MG63 (cell line): ENCODE measurements at regions not wholly inside any gene's neighbourhood (a gene's known extent, or its start where the extent isn't known, plus 50 kb on each side); places are given as distances from the start of the nearest gene placed in this dataset.

Experiments
- DNase-seq: peaks from one replicate; pipeline ENCODE4 v3.0.0-alpha.2; 2020
- H3K27me3 ChIP-seq: fragments of 250-450 bp; sonication (Bioruptor Pico); 2 replicates; pipeline ENCODE4 v1.5.1; 2020; ENCODE audit warnings: mild to moderate bottlenecking, moderate library complexity
- H3K36me3 ChIP-seq: fragments of 250-450 bp; sonication (Bioruptor Pico); 2 replicates; pipeline ENCODE4 v1.5.1; 2020; ENCODE audit warnings: mild to moderate bottlenecking, moderate library complexity
- H3K4me3 ChIP-seq: fragments of 250-450 bp; sonication (Bioruptor Pico); 2 replicates; pipeline ENCODE4 v1.5.1; 2020; ENCODE audit warnings: mild to moderate bottlenecking, moderate library complexity
- H3K9me3 ChIP-seq: fragments of 250-450 bp; sonication (Bioruptor Pico); 2 replicates; pipeline ENCODE4 v1.5.1; 2020; ENCODE audit warnings: mild to moderate bottlenecking, moderate library complexity

DNA sequence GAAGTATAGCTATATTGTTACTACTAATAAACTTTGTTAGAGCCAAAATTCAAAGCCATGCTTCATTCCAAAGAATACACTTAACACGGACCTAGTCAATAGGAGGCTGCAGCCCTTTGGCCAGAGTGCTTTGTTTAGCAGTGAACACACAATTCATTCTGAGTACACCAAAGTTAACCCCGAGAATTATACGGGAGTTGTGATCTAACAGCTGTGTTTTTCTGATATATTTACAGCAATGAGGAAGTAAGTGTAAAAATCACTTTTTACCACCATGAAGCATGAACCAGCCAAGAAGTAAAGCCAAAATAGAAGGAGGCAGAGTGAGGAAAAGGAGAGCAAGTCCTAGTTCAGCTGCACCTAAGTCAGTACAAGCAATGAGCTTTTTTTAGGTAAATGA is 156.8 kb upstream of the PDE3A start:
- Histone ChIP-seq H3K27me3 (no peaks in the 10 kb centered on the region), H3K4me3 (no peak overlapping the region), H3K9me3 (no peaks in the 10 kb centered on the region), H3K36me3 (no peaks in the 10 kb centered on the region)
- DNase-seq = no peak

DNA sequence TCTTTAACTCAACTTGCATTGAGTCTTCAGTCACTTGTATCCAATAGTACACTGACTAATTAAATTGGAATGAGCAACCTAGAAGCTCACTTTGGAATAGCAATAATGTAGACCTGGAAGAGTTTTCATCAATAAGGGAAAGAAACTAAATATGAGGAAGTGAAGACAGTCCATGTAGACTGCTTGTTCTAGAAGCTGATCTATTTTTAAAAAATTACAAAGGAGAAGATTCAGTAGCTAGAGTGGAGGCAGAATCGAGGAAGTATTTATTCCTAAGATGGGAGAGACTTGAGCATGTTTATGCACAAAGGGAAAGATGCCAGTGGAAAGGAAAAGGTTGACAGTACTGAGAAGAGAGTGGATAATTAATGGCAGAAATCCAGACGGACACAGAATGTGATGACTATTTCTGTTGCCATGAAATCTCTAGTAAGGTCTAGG is 156.3 kb upstream of the PDE3A start:
- Histone ChIP-seq H3K9me3 (no peaks in the 10 kb centered on the region), H3K36me3 (no peaks in the 10 kb centered on the region), H3K4me3 (no peak overlapping the region), H3K27me3 (no peaks in the 10 kb centered on the region)
- DNase-seq = no peak

DNA sequence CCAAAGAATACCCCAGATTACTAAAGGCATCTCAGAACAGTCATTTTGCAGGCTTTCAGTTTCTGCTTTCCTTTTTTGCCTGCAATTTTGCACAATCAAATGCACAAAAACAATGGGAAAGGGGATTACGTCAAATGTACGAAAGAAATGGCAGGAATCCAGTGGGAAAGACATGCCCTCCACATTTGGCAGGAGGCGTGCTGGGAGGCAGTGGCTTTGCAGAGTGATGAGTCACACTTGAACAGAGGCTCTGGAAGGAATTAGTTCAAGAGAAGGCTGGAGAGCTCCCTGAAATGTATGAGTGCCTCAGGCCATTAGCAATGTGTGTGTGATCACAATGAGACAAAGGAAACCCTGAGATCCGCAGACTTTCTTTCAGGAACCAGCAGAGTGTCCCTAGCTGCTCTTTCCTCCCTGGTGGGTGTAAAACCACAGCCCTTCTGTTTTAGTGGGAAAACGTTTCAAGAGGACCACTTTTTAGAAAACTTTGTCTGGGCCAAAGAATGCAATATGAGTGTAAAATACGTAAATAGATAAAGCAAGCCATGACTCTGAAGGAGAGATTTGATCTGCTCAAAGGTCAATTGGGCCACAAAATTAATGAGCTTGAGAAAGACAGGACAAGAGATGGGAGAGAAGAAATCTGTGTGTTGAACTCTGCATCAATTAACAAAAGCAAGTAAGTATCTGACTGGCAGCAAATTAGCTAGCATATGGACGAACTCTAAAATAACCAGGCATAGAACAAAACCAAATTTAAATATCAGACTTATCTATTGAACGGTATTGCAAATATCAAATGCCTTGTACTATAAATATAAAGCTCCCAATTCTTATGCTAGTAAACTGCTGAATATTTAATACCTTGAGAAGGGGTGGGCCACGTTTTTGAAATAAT is 155.4 kb upstream of the PDE3A start:
- peak; percentile 96 for DNase-seq
- Histone ChIP-seq H3K4me3 (no peak overlapping the region), H3K36me3 (no peaks in the 10 kb centered on the region), H3K9me3 (no peaks in the 10 kb centered on the region), H3K27me3 (no peaks in the 10 kb centered on the region)

DNA sequence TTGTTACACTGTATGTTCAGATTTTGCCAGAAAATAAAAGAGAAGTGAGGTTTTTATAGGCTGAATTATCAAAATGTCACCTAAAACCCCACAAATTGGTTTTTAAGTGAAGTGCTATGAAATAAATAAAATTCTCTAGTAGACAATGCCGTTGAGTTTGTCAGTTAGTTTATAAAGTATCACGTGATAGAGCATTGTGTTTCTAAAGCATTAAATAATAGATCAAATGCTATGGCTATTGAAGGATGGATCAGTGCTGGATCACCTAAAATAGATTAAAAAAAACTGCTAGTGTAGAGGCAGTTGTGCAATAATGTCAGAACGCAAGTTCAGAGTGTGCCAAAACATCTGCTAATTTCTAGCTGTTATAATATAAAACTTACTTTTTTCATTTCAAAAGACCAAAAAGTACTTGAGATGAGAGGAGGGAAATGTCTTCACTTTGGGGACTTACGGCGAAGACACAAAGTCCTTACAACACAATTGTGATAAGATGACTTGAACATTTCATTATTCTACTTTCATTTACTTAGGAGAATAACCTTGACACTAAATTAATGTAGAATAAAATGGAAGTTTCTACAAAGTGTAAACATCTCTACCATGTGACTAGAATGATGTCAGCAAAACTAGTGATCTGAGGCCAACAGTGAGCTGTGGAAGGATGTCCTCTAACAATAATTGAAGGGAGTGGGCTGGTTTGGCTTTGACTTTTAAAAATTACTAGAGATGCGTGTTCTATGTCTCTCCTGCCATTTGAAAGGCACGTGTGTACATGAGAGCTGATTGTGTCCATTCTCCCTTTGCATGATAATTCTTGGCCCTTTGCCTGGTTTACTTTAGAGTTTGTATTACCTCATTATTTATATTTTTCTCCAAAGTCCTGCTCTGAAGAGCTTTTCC is 154.4 kb upstream of the PDE3A start:
- no peaks in the 10 kb centered on the region for H3K27me3 ChIP-seq
- H3K9me3 ChIP-seq = no peaks in the 10 kb centered on the region
- no peak overlapping the region for H3K4me3 ChIP-seq
- H3K36me3 ChIP-seq = no peaks in the 10 kb centered on the region
- no peak for DNase-seq

DNA sequence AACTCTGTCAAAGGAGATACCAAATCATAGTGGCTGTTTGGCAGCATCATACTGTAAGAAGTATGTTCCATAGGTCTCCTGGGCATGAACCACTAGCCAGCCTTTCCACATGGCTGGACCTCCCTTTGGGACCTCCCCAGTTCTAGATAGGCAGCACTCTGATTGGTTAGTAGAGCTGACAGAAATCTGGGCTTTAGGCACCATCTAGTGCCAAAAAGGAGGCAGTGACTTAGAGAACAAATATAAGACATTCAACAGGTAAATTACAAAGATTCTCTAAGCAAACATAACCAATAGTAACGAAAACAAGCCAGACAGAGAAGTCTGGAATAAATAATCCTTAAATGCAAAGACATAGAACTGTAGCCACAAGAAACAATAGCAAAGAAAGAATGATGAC is 148.0 kb upstream of the PDE3A start:
- H3K9me3 ChIP-seq = 0 out of 2 replicates have a peak, but pooled peaks cover 3% of the 10 kb centered on the region
- H3K36me3 ChIP-seq = no peaks in the 10 kb centered on the region
- DNase-seq = no peak
- H3K27me3 ChIP-seq = no peaks in the 10 kb centered on the region
- H3K4me3 ChIP-seq = no peak overlapping the region

DNA sequence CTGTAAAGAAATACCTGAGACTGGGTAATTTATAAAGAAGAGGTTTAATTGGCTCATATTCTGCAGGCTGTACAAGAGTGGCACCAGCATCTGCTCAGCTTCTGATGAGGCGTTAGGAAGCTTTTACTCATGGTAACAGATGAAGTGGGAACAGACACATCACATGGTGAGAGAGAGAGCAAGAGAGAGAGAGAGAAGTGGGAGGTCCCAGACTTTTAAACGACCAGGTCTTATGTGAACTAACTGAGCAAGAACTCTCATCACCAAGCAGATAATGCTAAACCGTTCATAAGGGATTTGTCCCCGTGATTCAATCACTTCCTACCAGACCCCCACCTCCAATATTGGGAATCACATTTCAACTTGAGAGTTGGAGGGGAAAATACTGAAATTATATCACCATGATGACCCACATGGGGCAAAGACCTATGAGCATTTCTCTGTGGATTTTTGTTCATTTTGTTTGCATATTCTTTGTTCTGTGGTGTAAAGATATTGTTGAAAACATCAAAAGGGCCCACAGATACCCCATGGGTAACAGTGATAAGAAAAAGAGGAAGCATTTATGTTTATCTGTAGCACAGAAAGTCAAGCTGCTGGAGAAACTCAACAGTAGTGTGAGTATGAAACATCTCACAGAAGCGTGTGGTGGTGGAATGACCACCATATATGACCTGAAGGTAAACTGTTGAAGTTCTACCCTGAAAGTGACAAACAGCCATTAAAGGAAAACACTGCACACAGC is 135.2 kb upstream of the PDE3A start:
- Histone ChIP-seq H3K4me3 (no peak overlapping the region), H3K9me3 (no peaks in the 10 kb centered on the region), H3K36me3 (no peaks in the 10 kb centered on the region), H3K27me3 (no peaks in the 10 kb centered on the region)
- no peak for DNase-seq

DNA sequence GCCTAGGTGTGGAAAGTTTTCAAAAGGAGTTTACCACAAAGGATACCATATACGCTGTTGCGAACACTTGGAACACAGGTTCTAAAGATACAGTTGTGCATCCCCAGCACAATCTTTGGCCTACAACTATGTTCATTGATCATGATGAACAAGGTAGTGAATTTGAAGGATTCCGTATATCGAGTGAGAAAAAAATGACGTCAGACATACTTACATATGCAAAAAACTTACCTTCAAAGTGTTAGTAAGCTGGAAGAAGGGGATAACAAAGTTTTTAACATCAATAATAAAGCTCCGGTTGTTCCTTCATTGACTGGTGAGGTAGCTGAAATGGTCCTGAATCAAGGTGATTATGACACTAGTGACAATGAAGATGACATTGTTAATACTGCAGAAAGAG is 133.9 kb upstream of the PDE3A start:
- Histone ChIP-seq H3K36me3 (no peaks in the 10 kb centered on the region), H3K4me3 (no peak overlapping the region), H3K9me3 (no peaks in the 10 kb centered on the region), H3K27me3 (no peaks in the 10 kb centered on the region)
- no peak for DNase-seq

DNA sequence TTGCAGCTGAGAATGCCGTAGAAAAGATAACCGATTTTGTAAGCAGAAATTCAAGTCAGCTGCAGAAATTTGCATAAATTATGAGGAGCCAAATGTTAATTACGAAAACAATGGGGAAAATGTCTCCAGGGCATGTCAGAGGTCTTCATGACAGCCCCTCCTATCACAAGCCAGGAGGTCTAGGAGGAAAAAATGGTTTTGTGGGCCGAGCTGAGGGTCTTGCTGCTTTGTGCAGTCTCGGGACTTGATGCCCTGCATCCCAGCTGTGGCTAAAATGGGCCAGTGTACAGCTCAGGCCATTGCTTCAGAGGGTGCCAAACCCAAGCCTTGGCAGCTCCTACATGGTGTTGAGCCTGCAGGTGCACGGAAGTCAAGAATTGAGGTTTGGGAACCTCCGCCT is 131.2 kb upstream of the PDE3A start:
- H3K36me3 ChIP-seq = no peaks in the 10 kb centered on the region

DNA sequence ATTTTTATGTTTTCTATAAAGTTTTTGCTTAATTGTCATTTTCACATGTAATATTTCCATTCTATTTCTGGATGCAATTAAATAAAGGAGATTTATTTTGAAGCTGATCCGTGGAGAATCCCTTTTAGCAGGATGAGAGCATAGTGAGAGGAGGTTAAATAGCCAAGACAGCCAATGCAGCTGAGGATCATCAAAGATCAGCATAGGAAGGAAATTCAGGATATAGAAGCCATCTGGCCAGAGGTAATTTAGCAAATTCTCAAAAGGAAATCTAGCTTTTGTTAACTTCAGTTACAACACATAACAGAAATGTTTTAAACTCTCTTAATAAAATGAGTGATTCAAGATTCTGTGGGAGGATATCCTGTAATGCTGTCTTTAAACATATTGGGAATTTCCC is 122.8 kb upstream of the PDE3A start:
- Histone ChIP-seq H3K36me3 (no peaks in the 10 kb centered on the region), H3K27me3 (no peaks in the 10 kb centered on the region), H3K4me3 (no peak overlapping the region), H3K9me3 (peaks cover 2% of the 10 kb centered on the region; the same call in 1 of the 2 replicates)
- no peak for DNase-seq

More for the DNA sequence above, 131.2 kb upstream of the PDE3A start:
- no peaks in the 10 kb centered on the region for H3K27me3 ChIP-seq
- H3K4me3 ChIP-seq = no peak overlapping the region
- H3K9me3 ChIP-seq = no peaks in the 10 kb centered on the region
- DNase-seq = no peak

DNA sequence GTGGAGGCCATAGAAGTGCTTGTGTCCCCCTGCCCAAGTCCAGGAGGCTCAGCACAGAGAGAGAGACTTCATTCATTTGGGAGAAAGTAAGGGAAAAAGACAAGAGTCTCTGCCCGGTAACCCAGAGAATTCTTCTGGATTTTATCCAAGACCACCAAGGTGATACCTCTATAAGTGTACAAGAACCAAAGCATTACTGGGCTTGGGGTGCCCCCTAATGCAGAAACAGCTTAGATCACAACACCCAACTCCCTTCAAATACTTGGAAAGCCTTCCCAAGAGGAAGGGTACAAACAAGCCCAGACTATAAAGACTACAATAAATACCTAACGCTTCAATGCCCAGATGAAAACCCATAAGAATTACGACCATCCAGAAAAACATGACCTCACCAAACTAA is 119.7 kb upstream of the PDE3A start:
- Histone ChIP-seq H3K4me3 (no peak overlapping the region), H3K27me3 (no peaks in the 10 kb centered on the region), H3K9me3 (peaks cover 2% of the 10 kb centered on the region; the same call in 1 of the 2 replicates), H3K36me3 (no peaks in the 10 kb centered on the region)
- DNase-seq = no peak

DNA sequence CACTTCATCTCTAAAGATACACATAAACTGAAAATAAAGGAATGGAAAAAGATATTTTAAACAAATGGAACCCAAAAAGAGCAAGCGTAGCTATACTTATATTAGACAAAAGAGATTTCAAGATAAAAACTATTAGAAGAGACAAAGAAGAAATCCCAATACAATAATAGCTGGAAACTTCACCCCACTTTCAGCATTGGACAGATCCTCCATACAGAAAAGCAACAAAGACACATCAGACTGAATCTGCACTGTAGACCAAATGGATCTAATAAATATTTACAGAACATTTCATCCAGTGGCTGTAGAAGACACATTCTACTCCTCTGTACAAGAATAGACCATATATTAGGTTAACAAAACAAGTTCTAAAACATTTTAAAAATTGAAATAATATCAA is 117.6 kb upstream of the PDE3A start:
- no peaks in the 10 kb centered on the region for H3K36me3 ChIP-seq
- no peak for DNase-seq
- peaks cover 2% of the 10 kb centered on the region; the same call in 1 of the 2 replicates for H3K9me3 ChIP-seq
- no peak overlapping the region for H3K4me3 ChIP-seq
- no peaks in the 10 kb centered on the region for H3K27me3 ChIP-seq

DNA sequence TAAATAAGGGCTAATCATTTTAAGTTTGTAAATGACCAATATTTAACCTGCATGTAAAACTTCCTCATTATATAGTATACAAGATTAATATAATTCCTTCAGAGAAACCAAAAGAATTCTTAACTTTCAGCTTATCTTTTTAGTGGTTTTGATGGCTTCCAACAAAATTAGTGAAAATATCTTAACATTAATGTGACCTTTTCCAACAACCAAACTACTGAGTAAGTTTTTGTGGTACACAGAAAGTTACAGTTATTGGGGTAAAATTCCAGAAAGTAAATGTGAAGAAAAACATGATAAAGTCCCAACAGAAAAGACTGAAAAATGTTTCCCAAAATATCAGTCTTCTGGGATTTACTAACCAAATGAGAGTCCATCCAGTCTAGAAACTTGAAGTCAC is 111.0 kb upstream of the PDE3A start:
- no peak for DNase-seq
- no peaks in the 10 kb centered on the region for H3K36me3 ChIP-seq
- no peaks in the 10 kb centered on the region for H3K9me3 ChIP-seq
- H3K4me3 ChIP-seq = no peak overlapping the region
- H3K27me3 ChIP-seq = no peaks in the 10 kb centered on the region

DNA sequence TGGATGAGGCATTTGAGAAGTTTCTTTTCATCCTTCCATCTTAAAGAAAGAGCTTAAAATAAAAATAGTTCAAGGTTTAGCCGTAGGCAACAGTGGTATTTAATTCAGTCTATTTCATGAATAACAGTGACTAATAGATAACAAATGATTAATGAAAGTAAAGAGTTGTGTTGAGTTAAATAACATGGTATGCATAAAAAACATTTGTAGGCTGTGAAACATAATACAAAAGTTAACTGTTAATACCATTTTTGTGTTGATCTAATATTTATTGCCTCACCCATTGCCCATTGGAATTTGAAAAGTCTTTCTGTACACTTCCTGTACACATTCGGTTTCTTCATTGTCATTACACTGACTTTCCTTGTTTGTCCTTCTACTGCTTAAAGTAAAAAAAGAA is 108.6 kb upstream of the PDE3A start:
- no peak for DNase-seq
- no peak overlapping the region for H3K4me3 ChIP-seq
- no peaks in the 10 kb centered on the region for H3K27me3 ChIP-seq
- H3K9me3 ChIP-seq = no peaks in the 10 kb centered on the region
- H3K36me3 ChIP-seq = no peaks in the 10 kb centered on the region

DNA sequence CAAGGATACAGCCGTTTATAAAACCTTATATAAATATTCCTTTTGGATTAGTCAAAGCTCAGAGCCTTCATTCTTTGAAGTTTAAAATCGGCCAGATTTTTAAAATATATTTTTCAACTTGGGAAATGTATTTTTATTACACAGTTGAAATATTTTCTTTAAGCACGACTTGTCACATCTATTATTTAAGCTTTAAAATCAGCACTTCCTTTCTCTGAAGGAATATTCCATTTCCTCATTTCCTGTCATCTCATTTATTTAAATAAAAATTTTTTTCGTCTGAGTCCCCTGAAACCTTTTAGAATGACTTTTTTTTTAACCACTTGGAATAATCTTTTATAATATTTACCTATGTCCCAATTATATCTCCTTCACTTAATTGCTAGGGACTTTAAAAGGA is 107.5 kb upstream of the PDE3A start:
- H3K4me3 ChIP-seq = no peak overlapping the region
- DNase-seq = no peak
- no peaks in the 10 kb centered on the region for H3K36me3 ChIP-seq
- H3K27me3 ChIP-seq = no peaks in the 10 kb centered on the region
- no peaks in the 10 kb centered on the region for H3K9me3 ChIP-seq

DNA sequence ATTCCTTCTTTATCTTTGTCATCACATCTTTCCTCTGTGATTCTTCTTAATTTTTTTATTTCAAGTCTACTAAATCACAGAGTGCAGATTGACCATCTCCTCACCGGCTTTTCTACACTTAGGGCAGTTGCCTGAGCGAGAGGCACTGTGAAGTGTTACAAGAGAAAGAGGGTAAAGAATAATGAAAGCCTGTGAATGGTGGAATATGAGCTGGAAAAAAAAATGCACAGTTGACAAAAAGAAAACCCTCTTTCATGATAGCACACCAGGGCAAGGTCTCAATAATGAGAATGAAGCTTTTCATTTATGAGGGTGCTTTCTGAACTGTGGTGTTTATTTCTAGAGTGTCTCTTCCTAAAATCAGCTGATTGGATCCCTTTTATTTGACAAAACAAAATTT is 106.2 kb upstream of the PDE3A start:
- no peak for DNase-seq
- Histone ChIP-seq H3K36me3 (no peaks in the 10 kb centered on the region), H3K9me3 (no peaks in the 10 kb centered on the region), H3K27me3 (no peaks in the 10 kb centered on the region), H3K4me3 (no peak overlapping the region)

DNA sequence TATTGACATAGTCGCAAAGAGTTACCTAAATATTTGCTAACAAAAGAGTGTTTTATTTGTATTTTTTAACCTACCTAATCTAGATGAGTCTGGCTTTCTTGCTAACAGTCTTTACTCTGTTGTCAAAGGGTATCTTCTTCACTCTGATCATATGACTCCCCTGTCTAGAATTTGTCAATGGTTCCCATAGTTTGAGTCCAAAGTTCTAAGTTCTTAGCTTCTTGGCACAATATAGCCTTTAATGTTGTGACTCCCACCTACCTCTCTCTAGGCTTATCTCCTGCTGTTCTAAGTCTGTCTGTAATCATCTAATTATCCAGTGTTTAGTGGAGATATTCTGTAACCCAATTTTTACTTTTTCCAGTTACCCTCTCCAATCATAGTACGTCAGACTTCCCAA is 104.3 kb upstream of the PDE3A start:
- no peak overlapping the region for H3K4me3 ChIP-seq

DNA sequence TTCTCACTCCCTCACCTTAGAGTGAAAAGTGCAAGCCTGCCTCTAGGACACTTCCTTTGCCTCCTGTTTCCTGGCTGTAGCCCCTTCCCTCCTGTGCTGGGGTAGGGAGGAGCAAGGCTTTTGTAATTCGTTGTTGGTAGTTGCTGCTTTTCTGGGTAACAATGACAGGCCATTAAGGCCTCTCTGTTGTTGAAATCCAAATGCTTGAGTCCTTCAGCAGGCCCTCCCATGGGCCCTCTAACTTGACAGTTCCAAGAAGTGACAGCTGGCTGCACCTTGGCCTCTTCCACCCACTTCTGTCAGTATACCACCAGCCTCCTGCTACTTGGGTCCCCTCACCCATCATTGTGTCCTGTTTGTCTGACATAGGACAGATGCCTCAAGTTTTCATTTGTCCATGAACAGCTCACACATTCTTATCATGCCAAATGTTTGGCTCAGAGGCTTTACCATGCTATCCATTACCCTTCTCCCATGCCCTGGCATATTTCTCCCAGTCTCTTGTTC is 103.7 kb upstream of the PDE3A start:
- no peaks in the 10 kb centered on the region for H3K36me3 ChIP-seq
- no peak overlapping the region for H3K4me3 ChIP-seq
- H3K9me3 ChIP-seq = no peaks in the 10 kb centered on the region
- no peaks in the 10 kb centered on the region for H3K27me3 ChIP-seq
- no peak for DNase-seq

More for the DNA sequence above, 104.3 kb upstream of the PDE3A start:
- H3K9me3 ChIP-seq = no peaks in the 10 kb centered on the region
- H3K27me3 ChIP-seq = no peaks in the 10 kb centered on the region
- DNase-seq = no peak
- H3K36me3 ChIP-seq = no peaks in the 10 kb centered on the region
